ENCODE measurements at regions not wholly inside any gene's neighbourhood (a gene's known extent, or its start where the extent isn't known, plus 50 kb on each side); places are given as distances from the start of the nearest gene placed in this dataset.

DNA sequence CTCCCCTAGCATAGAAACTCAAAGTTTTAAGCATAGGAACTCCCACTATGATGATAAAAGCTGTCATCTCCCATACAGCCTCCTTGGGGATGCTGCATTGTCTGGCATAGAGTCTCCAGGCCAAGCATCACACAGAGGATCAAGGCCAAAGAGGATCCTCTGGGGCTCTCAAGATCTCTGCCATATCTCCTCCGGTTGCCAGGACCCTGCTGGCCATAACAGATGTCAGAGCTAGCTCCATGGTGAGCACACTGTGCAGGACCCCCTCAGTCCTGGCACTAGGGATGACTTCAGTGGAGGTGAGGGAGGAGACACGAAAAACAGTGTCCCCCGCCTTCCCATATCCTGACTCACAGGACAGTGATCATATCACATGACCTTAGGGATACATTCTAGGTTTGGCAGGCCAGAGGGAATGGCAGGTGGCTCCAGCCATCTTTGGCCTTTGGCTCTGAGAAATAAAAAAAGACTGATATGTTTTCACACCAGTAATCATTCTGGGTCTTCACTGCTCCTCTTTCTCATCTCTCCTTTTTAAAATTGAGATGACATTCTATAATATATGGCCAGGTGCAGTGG lies 235.0 kb downstream of the MYCN start:
- DNase-seq (ENCODE audit: low read depth in 2 of 2), result no peak

DNA sequence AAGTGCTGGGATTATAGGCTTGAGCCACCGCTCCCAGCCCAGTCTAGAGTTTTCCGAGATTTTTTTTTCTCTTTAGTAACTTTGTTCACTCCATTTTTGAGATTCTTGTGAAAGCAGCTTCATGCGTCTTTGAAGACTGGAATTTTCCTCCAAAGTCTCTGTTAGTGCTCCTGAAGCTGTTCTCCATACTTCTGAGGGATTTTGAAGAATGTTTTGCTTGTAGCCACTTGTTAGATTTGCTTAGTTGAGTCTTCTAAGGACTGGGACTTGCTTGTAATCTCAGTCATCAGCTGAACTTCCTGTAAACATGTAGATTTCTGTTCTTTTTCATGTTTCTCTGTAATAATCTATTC lies 234.3 kb downstream of the MYCN start:
- DNase-seq (ENCODE audit: low read depth in 2 of 2), result no peak

DNA sequence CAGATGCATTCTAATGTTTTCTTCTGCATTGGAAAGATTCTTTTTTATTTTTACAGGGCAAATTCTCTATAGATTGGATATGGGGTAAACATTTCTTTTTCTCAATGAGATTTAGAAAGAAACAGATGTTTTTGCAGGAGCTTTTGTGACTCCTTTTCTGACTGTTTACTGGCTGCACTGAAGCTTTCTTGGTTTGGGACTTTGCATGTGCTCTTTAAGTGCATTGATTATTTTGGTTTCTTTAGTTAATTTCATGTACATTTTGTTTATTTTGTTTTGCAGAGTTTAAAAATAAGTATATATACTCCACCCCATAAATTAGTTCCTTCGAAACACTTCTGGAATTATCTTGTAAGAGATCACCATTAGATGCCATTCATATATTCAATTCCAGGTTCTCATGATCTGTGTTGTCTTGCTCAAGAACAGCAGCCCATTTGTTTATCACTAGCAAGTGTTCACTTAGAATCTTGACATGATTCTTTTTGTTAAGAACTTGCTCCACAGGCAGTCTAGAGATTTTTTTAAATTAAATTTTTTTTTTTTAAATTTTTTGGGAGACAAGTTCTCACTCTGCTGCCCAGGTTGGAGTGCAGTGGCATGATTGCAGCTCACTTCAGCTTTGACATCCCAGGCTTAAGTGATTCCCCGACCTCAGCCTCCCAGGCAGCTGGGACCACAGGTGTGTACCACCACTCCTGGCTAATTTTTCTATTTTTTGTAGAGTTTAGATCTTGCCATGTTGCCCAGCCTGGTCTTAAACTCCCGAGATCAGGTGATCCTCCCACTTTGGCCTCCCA lies 233.7 kb downstream of the MYCN start:
- no peak for DNase-seq (ENCODE audit: low read depth in 2 of 2)

DNA sequence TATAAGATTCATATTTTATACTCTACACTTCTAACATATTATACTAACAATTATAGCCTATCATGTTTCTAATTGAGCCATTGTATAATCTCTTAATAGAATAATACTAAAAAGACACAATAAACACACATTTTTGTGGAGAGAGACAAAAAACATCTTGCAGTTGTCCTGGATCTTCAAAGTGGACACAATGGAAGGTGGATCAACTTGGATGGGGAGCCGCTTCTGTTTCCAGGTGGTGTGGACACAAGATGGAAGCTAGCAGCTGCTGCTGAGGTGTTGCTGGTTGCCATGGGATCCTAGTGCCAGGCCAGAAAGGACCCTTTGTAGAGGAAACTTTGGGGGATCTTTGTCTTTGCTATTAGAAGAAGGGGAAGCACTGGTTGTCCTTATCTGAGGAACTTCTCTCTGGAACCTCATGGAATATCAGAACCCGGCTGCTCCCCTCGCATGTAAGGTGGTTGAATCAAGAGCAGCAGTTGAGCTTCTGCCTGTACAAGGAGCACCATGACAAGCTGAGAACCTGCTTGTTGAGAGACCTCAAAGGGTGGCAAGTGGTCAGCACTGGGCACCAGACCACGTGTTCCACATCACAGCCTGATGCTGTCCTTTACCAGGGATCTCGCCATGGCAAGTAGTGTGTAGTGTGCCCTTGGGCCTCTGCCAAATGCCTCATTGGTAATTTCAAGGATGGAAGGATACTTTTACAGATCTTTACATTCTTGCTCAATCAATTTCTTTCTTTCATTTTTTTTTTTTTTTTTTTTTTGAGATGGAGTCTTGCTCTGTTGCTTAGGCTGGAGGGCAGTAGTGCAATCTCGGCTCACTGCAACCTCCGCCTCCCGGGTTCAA lies 232.2 kb downstream of the MYCN start:
- no peak for DNase-seq (ENCODE audit: low read depth in 2 of 2)

DNA sequence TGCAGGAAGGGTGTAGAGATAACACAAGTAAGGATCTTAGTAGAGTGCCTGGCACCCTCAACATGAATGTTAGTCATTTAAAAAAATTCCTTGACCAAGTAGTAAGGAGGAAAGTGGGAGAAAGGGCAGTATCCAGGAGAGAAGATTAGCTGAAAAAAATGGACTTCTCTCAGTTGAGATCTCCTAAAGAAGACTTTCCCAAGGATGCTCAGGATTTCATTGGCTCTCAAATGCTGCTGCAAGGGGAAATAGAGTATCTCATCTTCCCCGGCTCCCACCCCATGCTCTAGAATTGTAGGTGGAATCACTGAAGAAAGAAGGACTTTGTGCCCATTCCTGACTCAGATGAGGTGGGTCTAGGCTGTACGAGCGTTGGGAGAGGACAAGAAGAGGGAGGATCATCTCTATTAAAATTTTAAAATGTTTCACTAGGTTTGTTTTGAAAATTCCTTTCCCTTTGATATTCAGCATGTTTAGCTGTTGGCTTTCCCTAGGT lies 231.1 kb downstream of the MYCN start:
- no peak for DNase-seq (ENCODE audit: low read depth in 2 of 2)

DNA sequence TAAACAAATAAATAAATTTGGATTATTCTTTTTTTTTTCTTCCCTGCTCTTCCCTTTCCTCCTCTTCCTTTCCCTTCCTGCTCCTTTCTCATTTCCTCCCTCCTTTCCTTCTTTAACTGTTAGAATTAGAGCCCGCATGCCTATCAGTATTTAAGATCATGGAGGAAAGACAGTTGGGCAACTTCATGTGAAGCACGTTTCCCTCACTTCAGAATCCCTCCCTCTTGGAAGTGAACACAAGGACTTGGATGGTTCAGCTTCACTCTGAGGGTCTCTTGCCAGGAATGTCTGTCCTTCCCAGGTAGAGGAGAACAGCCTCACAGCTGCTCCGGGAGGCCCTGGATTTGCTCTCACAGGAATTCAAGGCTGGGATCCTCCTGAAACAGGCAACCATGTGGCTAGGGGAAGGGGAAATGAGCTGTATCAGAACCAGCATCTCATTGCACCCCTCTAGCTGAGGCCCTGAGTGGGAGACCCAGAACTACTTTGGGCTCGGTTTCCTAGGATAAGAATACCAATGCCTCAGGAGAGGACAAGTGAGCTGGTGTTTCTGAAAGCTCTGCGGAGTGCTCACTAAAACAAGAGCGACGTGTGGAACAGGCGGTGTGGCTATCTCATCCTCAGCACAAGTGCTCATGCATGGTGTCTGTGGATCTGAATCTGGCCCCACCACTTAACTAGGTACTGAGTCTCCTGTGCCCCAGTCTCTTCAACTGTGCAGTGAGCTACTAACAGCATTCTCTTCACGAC lies 230.5 kb downstream of the MYCN start:
- no peak for DNase-seq (ENCODE audit: low read depth in 2 of 2)

DNA sequence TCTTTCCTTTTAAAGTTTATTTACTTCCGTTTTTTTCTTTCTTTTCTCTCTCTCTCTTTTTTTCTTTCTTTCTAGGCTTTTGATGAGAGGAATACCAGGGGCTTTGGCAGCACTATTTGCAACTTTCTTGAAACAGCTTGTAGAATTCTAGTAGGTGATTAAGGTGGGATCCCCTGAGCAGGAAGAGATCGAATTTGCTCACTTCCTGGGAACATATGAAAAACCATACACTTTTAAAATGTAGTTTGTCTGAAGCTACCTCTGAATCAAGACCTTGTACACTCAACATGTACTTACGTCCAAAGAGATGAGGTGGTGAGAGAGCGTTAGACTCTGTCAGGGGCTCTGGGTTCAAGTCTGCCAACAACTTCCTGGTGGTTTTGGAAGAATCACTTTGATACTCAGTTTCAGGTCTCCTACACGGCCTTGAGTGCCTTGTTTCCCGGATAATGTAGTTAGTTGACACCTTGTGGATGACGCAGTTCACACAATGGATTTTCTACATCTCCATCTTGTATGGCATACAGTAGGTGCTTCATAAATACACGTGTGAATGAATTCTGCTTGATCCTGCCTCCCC lies 229.1 kb downstream of the MYCN start:
- no peak for DNase-seq (ENCODE audit: low read depth in 2 of 2)

- no peak for DNase-seq (ENCODE audit: low read depth in 2 of 2)
These were observed 228.3 kb downstream of the MYCN start for GRCh38 chr2:16168506-16169264.

DNA sequence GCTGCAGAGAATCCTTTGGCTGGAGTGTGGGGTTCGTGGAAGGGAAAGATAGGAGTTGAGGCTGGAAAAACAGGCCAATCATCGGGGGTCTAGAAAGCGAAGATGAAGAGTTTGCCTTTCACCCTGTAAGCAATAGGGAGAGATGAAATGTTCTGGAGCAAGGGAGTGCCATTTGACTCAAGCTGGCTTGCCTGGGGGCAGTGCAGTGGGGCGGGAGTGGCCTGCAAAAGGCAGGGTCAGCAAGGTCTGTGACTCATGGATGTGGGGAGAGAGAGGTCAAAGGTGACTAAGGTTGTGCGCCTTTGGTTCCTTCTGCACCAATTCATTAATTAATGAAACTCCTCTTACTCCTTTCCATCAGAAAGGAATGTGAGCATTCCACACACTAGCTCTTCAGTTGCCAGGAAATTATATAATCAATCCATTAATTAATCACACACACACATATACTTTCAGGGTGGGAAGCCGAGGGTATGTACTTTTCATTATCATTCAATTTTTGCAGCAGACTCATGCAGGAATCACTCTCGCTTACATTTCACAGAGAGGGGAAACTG lies 227.6 kb downstream of the MYCN start:
- DNase-seq (ENCODE audit: low read depth in 2 of 2), result no peak

DNA sequence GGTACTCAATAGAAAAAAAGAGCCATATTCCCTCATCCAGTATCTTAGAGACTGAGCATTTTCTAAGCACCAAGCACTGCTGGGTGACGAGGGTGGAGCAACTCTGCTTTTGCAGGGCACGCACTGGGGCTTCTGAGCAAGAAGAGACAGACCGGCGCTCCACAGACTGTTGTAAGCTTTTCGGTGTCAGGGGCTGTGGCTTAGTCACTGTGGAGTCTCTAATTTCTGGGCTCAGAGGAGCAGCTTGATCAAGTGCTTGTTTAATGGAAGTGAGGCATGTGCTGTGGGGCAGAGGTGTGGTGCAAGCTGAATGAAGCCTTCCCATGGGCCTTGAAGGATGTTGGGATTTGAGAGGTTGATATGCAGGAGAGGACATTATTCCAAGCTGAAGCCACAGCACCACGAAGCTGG lies 227.1 kb downstream of the MYCN start:
- DNase-seq (ENCODE audit: low read depth in 2 of 2), result no peak

- no peak for DNase-seq (ENCODE audit: low read depth in 2 of 2)
These were observed 226.1 kb downstream of the MYCN start for GRCh38 chr2:16166327-16166981.

- no peak for DNase-seq (ENCODE audit: low read depth in 2 of 2)
These were observed 225.4 kb downstream of the MYCN start for GRCh38 chr2:16165518-16166326.

DNA sequence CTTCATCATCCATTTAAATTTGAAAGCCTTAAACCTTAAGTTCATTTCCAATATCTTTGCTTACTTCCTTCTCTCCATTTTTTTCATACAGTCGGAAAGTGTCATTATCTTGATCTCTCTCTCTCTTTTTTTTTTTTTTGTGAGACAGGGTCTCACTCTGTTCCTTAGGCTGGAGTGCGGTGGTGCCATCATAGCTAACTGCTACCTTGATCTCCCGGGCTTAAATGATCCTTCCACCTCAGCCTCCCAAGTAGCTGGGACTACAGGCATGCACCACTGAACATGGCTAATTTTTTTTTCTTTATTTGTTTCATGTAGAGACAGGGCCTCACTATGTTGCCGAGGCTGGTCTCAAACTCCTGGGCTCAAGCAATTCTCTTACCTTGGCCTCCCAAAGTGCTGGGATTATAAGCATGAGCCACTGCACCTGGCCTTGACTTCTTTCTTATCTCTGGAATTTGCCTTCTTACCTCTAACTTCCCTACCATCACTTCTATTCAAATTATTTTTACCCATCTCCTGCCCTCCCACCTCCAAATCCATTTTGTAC lies 222.2 kb downstream of the MYCN start:
- no peak for DNase-seq (ENCODE audit: low read depth in 2 of 2)

DNA sequence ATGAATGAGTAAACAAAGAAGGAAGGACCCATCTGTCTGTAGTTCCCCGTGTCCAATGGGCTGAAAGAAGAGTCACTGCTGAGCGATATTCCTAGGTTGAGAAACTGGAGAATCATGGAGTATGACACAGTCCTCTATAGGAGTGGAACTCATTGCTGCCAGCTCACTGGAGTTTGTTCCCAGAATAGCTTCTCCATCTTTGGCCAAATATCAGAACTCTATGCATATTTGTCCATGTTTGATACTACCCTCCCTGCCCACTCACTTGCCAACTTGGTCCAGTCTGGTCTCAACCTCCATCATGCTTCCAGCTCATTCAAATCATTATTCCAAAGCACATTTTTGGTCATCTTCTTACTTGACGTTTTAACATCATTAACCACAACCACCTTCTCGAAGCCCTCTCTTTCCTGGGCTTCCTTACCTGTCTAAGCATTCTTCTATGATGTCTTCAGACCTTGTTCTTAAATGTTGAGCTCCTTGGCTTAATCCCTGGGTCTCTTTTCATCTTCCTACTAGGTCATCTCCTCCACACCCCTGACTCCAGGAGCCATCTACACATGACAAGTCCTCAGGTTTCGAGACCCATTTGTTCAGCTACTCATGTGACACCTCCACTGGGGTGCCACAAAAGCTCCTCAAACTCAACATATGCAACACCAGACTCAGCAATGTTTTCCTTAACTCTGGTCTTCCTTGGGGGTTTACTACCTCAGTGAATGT lies 221.6 kb downstream of the MYCN start:
- no peak for DNase-seq (ENCODE audit: low read depth in 2 of 2)

GRCh38 chr2:16161085-16161565 lies 220.8 kb downstream of the MYCN start:
- no peak for DNase-seq (ENCODE audit: low read depth in 2 of 2)

DNA sequence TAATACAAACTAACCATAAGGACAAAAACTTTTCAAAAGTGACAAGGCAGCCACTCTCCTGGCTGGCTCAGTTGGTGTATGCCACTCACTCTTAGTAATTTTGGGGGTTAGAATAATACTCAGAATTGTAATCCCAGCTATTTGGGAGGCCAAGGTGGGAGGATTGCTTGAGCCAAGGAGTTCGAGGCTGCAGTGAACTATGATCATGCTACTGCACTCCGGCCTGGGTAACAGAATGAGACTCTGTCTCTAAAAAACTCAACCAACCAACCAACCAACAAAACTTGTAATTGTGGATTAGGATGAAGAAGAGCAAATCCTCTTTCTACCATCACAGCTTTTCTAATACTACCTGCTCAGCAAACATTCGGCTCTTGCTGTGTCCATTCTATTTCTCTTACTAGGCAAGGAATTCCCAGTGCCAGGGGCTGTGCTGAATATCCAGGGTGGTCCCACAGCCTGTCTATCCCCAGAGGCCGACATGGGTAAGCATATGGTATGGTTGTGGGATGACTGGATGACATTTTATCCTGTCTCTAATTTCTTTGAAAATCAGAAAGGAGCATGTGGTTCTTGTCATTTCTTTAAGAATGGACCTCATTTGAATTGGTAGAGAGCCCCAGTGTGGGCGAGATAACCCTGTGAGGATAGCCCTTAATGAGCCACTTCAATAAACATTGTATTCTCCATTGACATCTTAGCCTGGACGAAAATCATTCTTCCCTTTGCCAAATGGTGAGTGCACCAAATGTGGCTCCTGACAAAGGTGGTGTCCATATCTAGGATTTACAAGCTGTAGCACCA lies 220.1 kb downstream of the MYCN start:
- DNase-seq (ENCODE audit: low read depth in 2 of 2), result no peak

GRCh38 chr2:16156411-16156810 lies 216.1 kb downstream of the MYCN start:
- DNase-seq (ENCODE audit: low read depth in 2 of 2), result no peak

All from stimulated activated CD4-positive, alpha-beta T cell treated with anti-CD3 and anti-CD28 coated beads, Interleukin-1b, Interleukin-23, amount 100 ng/mL, for 1 hour (primary cell).